Adipocyte (in vitro differentiated cells): ENCODE measurements at regions not wholly inside any gene's neighbourhood (a gene's known extent, or its start where the extent isn't known, plus 50 kb on each side); places are given as distances from the start of the nearest gene placed in this dataset.
"Not testable (repeated sequence)": the region's sequence is repeated elsewhere in the genome, so short reads cannot be mapped to it uniquely, and the experiment has no call there.

ENCODE experiments used
- DNase-seq: peaks from one replicate; pipeline ENCODE4 v3.0.0-alpha.2; 2015; ENCODE audit warnings: low read depth
- H3K27me3 ChIP-seq: replicated peaks from 2 replicates; pipeline ENCODE4 v1.7.0; 2013; ENCODE audit warnings: mild to moderate bottlenecking, low read length, moderate library complexity; ENCODE audit not compliant: control insufficient read depth, insufficient read depth
- H3K36me3 ChIP-seq: 2 replicates; pipeline ENCODE4 v1.7.0; 2013; ENCODE audit warnings: low read length, mild to moderate bottlenecking, moderate library complexity; ENCODE audit not compliant: control insufficient read depth, insufficient read depth, severe bottlenecking
- H3K4me1 ChIP-seq: 2 replicates; pipeline ENCODE4 v1.7.0; 2013; ENCODE audit warnings: mild to moderate bottlenecking, low read length, moderate library complexity; ENCODE audit not compliant: control insufficient read depth, insufficient read depth
- H3K4me3 ChIP-seq: 2 replicates; pipeline ENCODE4 v1.7.0; 2013; ENCODE audit warnings: mild to moderate bottlenecking, low read length, moderate library complexity
- H3K9ac ChIP-seq: 2 replicates; pipeline ENCODE4 v1.7.0; 2013; ENCODE audit warnings: mild to moderate bottlenecking, low read length, moderate library complexity
- H3K9me3 ChIP-seq: 2 replicates; pipeline ENCODE4 v1.7.0; 2013; ENCODE audit warnings: mild to moderate bottlenecking, low read length, moderate library complexity; ENCODE audit not compliant: control insufficient read depth

DNA sequence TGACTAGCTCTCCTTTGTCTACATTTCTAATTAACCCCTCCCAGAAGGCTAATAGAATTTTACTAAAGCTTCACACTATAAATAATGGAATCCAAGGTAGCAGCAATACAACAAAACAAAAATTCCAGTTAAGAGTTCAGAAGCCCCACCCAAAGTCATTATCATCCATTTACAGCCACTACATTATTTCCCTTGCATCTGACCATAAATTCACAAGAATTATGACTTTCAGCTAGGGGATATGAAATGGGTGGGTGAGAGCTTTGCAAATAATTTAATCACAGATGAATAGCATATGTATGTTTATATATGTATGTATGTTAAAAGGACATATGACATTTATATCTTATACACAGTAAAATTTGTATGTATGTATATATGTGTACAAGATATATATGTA is 65.3 kb upstream of the PTGDR start:
- Histone ChIP-seq H3K9me3 (no peaks in the 10 kb centered on the region), H3K27me3 (no peaks in the 10 kb centered on the region), H3K36me3 (no peaks in the 10 kb centered on the region), H3K4me1 (no peaks in the 10 kb centered on the region), H3K4me3 (no peak overlapping the region), H3K9ac (no peak overlapping the region)
- no peak for DNase-seq

DNA sequence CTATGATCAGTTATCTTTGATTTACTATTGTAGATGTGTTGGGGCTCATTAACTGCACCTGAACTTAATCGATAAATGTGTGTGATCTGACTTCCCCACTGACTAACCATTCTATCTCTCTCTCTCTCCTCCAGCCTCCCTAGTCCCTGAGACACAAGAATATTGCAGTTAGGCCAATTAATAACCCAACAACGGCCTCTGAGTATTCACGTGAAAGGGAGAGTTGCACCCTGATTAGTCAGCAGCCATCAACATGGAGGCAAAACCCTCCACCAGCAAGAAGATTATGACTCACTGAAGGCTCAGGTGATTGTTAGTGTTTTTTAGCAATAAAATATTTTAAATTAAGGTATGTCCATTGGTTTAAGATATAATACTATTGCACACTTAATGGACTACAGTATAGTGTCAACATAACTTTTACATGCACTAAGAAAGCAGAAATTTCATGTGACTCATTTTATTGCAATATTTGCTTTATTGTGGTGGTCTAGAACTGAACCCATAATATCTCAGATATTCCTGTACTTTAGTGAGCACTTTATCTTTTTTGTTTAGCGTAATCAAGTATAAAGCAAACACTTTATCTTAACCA is 77.1 kb upstream of the PTGDR start:
- DNase-seq = no peak
- Histone ChIP-seq H3K27me3 (no peaks in the 10 kb centered on the region), H3K4me1 (peaks cover 6% of the 10 kb centered on the region), H3K36me3 (no peaks in the 10 kb centered on the region), H3K9me3 (no peaks in the 10 kb centered on the region), H3K9ac (no peak overlapping the region), H3K4me3 (no peak overlapping the region)

DNA sequence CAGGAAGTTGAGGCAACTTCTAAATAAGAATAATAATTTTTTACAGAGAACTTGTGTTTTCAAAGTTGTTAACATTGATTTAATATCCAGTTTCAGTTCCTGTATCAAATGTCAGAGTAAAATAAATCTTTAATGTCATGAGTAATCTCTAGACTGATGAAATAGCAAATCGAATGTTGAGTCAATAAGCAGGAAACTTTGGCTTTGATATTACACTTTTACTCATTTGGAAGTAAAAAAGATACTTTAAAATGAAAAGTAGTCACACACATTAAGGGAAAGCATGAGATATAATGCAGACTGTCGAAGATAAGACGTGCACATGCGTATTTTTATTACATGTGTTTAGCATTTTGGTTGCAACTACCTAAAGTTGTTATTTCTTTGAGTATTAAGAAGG is 78.2 kb upstream of the PTGDR start:
- peak; percentile 1 for DNase-seq
- no peak overlapping the region for H3K9ac ChIP-seq

DNA sequence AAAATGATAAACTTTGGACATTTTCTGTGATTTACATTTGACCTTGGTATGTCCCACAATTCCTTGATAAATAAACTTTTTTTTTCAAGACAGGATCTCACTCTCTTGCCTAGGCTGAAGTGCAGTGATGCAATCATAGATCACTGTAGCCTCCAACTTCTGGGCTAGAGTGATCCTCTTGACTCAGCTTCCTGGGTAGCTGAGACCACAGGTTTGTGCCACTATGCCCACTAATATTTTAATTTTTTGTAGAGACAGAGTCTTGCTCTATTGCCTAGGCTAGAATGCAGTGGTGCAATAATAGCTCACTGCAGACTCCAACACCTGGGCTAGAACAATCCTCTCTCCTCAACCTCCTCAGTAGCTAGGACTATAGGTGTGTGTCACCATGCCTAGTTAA is 79.1 kb upstream of the PTGDR start:
- no peak for DNase-seq
- Histone ChIP-seq H3K9me3 (no peaks in the 10 kb centered on the region), H3K9ac (no peak overlapping the region), H3K27me3 (no peaks in the 10 kb centered on the region), H3K4me1 (peaks cover 6% of the 10 kb centered on the region), H3K4me3 (no peak overlapping the region), H3K36me3 (no peaks in the 10 kb centered on the region)

More for the DNA sequence above, 78.2 kb upstream of the PTGDR start:
- no peak overlapping the region for H3K4me3 ChIP-seq
- H3K27me3 ChIP-seq = no peaks in the 10 kb centered on the region
- H3K4me1 ChIP-seq = peaks cover 6% of the 10 kb centered on the region
- no peaks in the 10 kb centered on the region for H3K36me3 ChIP-seq
- no peaks in the 10 kb centered on the region for H3K9me3 ChIP-seq

- Histone ChIP-seq H3K9ac (no peak overlapping the region), H3K27me3 (no peaks in the 10 kb centered on the region), H3K4me1 (peaks cover 6% of the 10 kb centered on the region), H3K36me3 (no peaks in the 10 kb centered on the region), H3K4me3 (no peak overlapping the region), H3K9me3 (no peaks in the 10 kb centered on the region)
- DNase-seq = no peak
Measured at GRCh38 chr14:52185178-52185577, 82.3 kb upstream of the PTGDR start.

DNA sequence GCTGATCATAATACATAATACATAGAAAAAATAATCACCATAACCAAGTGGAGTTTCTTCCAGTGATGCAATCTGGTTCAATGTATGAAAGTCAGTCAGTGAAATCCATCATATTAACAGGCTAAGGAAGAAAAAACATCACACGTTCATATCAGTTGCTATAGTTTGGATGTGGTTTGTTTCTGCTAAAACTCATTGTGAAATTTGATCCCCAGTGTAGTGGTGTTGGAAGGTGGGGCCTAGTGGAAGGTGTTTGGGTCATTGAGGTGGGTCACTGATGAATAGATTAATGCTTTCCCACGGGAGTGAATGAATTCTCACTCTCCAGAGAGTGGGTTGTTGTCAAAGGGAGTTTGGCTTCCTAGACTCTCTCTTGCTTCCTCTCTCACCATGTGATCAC is 84.6 kb upstream of the PTGDR start:
- DNase-seq = no peak
- Histone ChIP-seq H3K36me3 (no peaks in the 10 kb centered on the region), H3K9me3 (no peaks in the 10 kb centered on the region), H3K4me1 (no peaks in the 10 kb centered on the region), H3K27me3 (no peaks in the 10 kb centered on the region), H3K9ac (no peak overlapping the region), H3K4me3 (no peak overlapping the region)

DNA sequence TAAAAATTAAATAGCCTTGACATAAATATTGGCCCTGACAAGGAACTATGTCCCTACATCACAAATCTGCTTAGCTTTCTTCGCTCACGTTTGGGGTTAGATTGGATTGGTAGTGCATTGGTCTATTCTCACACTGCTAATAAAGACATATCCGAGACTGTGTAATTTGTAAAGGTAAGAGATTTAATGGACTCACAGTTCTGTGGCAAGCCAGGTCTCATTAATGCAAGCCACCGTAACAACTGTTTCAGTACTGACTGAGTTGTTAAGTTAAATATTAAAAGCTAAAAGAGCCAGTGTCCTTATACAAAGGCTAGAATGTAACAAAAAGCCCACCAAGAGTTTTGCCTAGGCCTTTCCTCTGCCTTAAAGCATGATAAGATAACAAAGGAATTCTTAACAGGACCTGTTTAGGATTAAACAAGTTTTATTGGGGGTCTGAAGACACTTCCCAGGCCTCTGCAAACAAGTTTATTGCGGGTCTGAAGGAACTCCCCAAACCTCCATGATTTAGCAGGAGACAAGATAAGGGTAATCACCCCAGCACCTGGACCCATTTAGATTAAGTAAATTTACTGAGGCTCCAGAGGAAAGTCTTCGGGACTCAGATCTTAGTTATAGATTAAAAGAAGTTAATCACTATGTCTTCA is 88.2 kb upstream of the PTGDR start:
- no peak overlapping the region for H3K4me3 ChIP-seq

GRCh38 chr14:52175982-52176502 is 91.5 kb upstream of the PTGDR start:
- H3K36me3 ChIP-seq = no peaks in the 10 kb centered on the region
- H3K9me3 ChIP-seq = peaks cover 32% of the 10 kb centered on the region
- no peak for DNase-seq
- no peaks in the 10 kb centered on the region for H3K4me1 ChIP-seq
- H3K4me3 ChIP-seq = no peak overlapping the region
- H3K27me3 ChIP-seq = peaks cover 17% of the 10 kb centered on the region
- no peak overlapping the region for H3K9ac ChIP-seq

More for the DNA sequence above, 88.2 kb upstream of the PTGDR start:
- no peaks in the 10 kb centered on the region for H3K36me3 ChIP-seq
- H3K4me1 ChIP-seq = no peaks in the 10 kb centered on the region
- peaks cover 11% of the 10 kb centered on the region for H3K9me3 ChIP-seq
- H3K27me3 ChIP-seq = peaks cover 17% of the 10 kb centered on the region
- no peak overlapping the region for H3K9ac ChIP-seq
- no peak for DNase-seq

GRCh38 chr14:52171932-52172331 is 95.6 kb upstream of the PTGDR start:
- DNase-seq, H3K9ac ChIP-seq, H3K36me3 ChIP-seq, H3K4me1 ChIP-seq, H3K4me3 ChIP-seq: not testable (repeated sequence)
- peaks cover 45% of the 10 kb centered on the region for H3K9me3 ChIP-seq
- H3K27me3 ChIP-seq = peaks cover 15% of the 10 kb centered on the region

DNA sequence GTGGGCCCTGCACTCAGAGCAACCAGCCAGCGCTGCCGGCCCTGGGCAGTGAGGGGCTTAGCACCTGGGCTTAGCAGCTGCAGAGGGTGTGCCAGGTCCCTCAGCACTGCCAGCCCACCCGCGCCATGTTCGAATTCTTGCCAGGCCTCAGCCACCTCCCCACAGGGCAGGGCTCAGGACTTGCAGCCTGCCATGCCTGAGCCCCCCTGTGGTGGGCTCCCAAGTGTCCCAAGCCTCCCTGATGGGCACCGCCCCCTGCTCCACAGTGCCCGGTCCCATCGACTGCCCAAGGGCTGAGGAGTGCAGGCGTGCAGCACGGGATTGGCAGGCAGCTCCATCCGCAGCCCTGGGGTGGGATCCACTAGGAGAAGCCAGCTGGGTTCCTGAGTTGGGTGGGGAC is 98.0 kb upstream of the NID2 start:
- DNase-seq = no peak

DNA sequence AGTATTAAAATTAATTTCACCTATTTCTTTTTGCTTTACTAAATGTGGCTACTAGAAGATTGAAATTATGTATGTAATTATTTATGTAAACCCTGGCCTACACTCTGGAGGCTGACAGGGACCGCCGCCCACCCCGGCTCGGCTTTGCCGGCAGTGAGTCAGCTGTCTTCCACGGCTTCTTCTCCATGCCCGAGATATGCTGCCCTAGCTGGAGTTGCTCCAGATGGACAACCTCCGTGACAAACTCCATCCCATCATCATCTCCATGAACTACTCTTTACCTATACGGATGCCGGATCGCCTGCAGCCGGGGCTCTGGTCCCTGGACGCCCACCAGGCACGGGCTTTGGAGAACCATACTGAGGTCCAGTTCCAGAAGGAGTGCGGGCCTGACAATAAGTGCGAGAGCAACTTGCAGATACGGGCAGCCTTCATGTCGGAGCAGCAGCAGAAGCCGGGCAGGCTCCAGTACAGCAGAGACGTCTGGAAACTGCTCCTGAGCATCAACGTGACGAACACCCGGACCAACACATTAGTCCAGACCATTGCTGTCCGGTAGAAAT is 86.9 kb upstream of the NID2 start:
- H3K4me3 ChIP-seq = no peak overlapping the region
- DNase-seq = no peak
- H3K36me3 ChIP-seq = no peaks in the 10 kb centered on the region
- H3K9ac ChIP-seq = no peak overlapping the region
- H3K27me3 ChIP-seq = peaks cover 12% of the 10 kb centered on the region
- H3K9me3 ChIP-seq = no peaks in the 10 kb centered on the region
- no peaks in the 10 kb centered on the region for H3K4me1 ChIP-seq

More for the DNA sequence above, 98.0 kb upstream of the NID2 start:
- H3K4me1 ChIP-seq = no peaks in the 10 kb centered on the region
- H3K27me3 ChIP-seq = no peaks in the 10 kb centered on the region
- H3K9me3 ChIP-seq = peaks cover 35% of the 10 kb centered on the region
- H3K36me3 ChIP-seq = no peaks in the 10 kb centered on the region
- H3K9ac ChIP-seq = no peak overlapping the region
- no peak overlapping the region for H3K4me3 ChIP-seq
